ENCODE measurements at regions not wholly inside any gene's neighbourhood (a gene's known extent, or its start where the extent isn't known, plus 50 kb on each side); places are given as distances from the start of the nearest gene placed in this dataset.

- no peak for DNase-seq
These were observed 103.7 kb downstream of the CTTN start for GRCh38 chr11:70501933-70502540.

- DNase-seq: no peak
These were observed 104.5 kb downstream of the CTTN start for GRCh38 chr11:70502677-70503467.

GRCh38 chr11:70503468-70504221, 105.3 kb downstream of the CTTN start:
- DNase-seq: no peak

- no peak for DNase-seq
These were observed 106.1 kb downstream of the CTTN start for GRCh38 chr11:70504246-70505020.

- no peak for DNase-seq
These were observed 107.0 kb downstream of the CTTN start for GRCh38 chr11:70505331-70505731.

GRCh38 chr11:70505761-70506657, 107.7 kb downstream of the CTTN start:
- no peak for DNase-seq

- DNase-seq: no peak
These were observed 108.3 kb downstream of the CTTN start for GRCh38 chr11:70506658-70506970.

GRCh38 chr11:70506986-70507385, 108.7 kb downstream of the CTTN start:
- DNase-seq: no peak

- no peak for DNase-seq
These were observed 109.3 kb downstream of the CTTN start for GRCh38 chr11:70507466-70508230.

GRCh38 chr11:70508231-70508480, 109.8 kb downstream of the CTTN start:
- DNase-seq: no peak

GRCh38 chr11:70509476-70509875, 111.1 kb downstream of the CTTN start:
- no peak for DNase-seq

- DNase-seq: no peak
These were observed 111.8 kb downstream of the CTTN start for GRCh38 chr11:70510106-70510505.

- no peak for DNase-seq
These were observed 112.2 kb downstream of the CTTN start for GRCh38 chr11:70510571-70510970.

GRCh38 chr11:70511345-70511744, 113.0 kb downstream of the CTTN start:
- DNase-seq: no peak

GRCh38 chr11:70512716-70513115, 114.4 kb downstream of the CTTN start:
- no peak for DNase-seq

GRCh38 chr11:70517203-70517602, 118.9 kb downstream of the CTTN start:
- DNase-seq: no peak

- DNase-seq: no peak
These were observed 119.9 kb downstream of the CTTN start for GRCh38 chr11:70517988-70518907.

- DNase-seq: no peak
These were observed 120.8 kb downstream of the CTTN start for GRCh38 chr11:70519117-70519516.

- no peak for DNase-seq
These were observed 123.4 kb downstream of the CTTN start for GRCh38 chr11:70521475-70522308.

- no peak for DNase-seq
These were observed 123.9 kb downstream of the CTTN start for GRCh38 chr11:70522309-70522592.

Data from activated gamma-delta T cell (primary cell).